DND-41 (cell line): ENCODE measurements at regions not wholly inside any gene's neighbourhood (a gene's known extent, or its start where the extent isn't known, plus 50 kb on each side); places are given as distances from the start of the nearest gene placed in this dataset.

ENCODE experiments used
- ATAC-seq: fragments of 200-7000 bp; cut with Tn5 transposase; 3 replicates; pipeline ENCODE4 v1.9.1; 2021; ENCODE audit warnings: low read depth; ENCODE audit not compliant: insufficient read depth
- DNase-seq: peaks from one replicate; pipeline ENCODE4 v3.0.0-alpha.2; 2020
- H2AFZ ChIP-seq: 2 replicates; pipeline ENCODE4 v1.6.0; 2012; ENCODE audit warnings: low read depth, low read length
- H3K27ac ChIP-seq: 2 replicates; pipeline ENCODE4 v1.5.1; 2012; ENCODE audit warnings: low read length, inconsistent platforms
- H3K27me3 ChIP-seq: fragments of 200-600 bp; sonication (generic); 2 replicates; pipeline ENCODE4 v1.6.0; 2012; ENCODE audit warnings: low read length, mild to moderate bottlenecking, inconsistent platforms; ENCODE audit not compliant: insufficient read depth, poor library complexity
- H3K36me3 ChIP-seq: 2 replicates; pipeline ENCODE4 v1.5.1; 2012; ENCODE audit warnings: low read length, inconsistent platforms; ENCODE audit not compliant: insufficient read depth
- H3K4me1 ChIP-seq: 2 replicates; pipeline ENCODE4 v1.5.1; 2012; ENCODE audit warnings: mild to moderate bottlenecking, low read length; ENCODE audit not compliant: insufficient read depth
- H3K4me2 ChIP-seq: 2 replicates; pipeline ENCODE4 v1.6.0; 2012; ENCODE audit warnings: mild to moderate bottlenecking, moderate library complexity, low read length, inconsistent platforms; ENCODE audit not compliant: insufficient read depth
- H3K4me3 ChIP-seq, 2 experiments: fragments of 200-600 bp in 1 of 2; shearing (Covaris generic) in 1 of 2; 2 replicates each; pipeline ENCODE4 v1.5.1; 2012 to 2016; ENCODE audit warnings: inconsistent platforms in 2 of 2, low read length in 2 of 2, mild to moderate bottlenecking in 2 of 2, low read depth in 1 of 2, moderate library complexity in 1 of 2
- H3K79me2 ChIP-seq: 2 replicates; pipeline ENCODE4 v1.6.0; 2012; ENCODE audit warnings: low read length, inconsistent platforms; ENCODE audit not compliant: insufficient read depth
- H3K9ac ChIP-seq: 2 replicates; pipeline ENCODE4 v1.6.0; 2012; ENCODE audit warnings: low read depth, mild to moderate bottlenecking, inconsistent platforms, low read length, moderate library complexity
- H3K9me3 ChIP-seq: 2 replicates; pipeline ENCODE4 v1.5.1; 2012; ENCODE audit warnings: low read length, moderate library complexity, mild to moderate bottlenecking, inconsistent platforms; ENCODE audit not compliant: insufficient read depth, severe bottlenecking
- H4K20me1 ChIP-seq: 2 replicates; pipeline ENCODE4 v1.6.0; 2012; ENCODE audit warnings: low read length; ENCODE audit not compliant: insufficient read depth
- EZH2 ChIP-seq: IDR thresholded peaks from 3 replicates; pipeline ENCODE4 v1.6.1; 2012; ENCODE audit warnings: borderline replicate concordance, low read depth, mild to moderate bottlenecking, moderate library complexity, low read length, inconsistent platforms; ENCODE audit not compliant: severe bottlenecking
- TF ChIP-seq, protein P1 (sequence below): IDR thresholded peaks from 2 replicates; pipeline ENCODE4 v1.5.1; 2012; ENCODE audit warnings: borderline replicate concordance, low read length, moderate library complexity, mild to moderate bottlenecking; ENCODE audit not compliant: poor library complexity, severe bottlenecking; ENCODE audit errors: extremely low read depth

GRCh38 chr18:39918847-39919246 lies 2036.2 kb upstream of the PIK3C3 start:
- H3K9ac ChIP-seq, result no peak overlapping the region
- ATAC-seq (no peak), DNase-seq (no peak)
- TF ChIP-seq EZH2, result no peak
- TF ChIP-seq, protein P1, sequence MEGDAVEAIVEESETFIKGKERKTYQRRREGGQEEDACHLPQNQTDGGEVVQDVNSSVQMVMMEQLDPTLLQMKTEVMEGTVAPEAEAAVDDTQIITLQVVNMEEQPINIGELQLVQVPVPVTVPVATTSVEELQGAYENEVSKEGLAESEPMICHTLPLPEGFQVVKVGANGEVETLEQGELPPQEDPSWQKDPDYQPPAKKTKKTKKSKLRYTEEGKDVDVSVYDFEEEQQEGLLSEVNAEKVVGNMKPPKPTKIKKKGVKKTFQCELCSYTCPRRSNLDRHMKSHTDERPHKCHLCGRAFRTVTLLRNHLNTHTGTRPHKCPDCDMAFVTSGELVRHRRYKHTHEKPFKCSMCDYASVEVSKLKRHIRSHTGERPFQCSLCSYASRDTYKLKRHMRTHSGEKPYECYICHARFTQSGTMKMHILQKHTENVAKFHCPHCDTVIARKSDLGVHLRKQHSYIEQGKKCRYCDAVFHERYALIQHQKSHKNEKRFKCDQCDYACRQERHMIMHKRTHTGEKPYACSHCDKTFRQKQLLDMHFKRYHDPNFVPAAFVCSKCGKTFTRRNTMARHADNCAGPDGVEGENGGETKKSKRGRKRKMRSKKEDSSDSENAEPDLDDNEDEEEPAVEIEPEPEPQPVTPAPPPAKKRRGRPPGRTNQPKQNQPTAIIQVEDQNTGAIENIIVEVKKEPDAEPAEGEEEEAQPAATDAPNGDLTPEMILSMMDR, result no peak
- H3K9me3 ChIP-seq, result no peaks in the 10 kb centered on the region
- no peak overlapping the region for H3K27ac ChIP-seq
- no peak overlapping the region for H3K4me2 ChIP-seq
- H3K4me1 ChIP-seq, result no peaks in the 10 kb centered on the region
- H2AFZ ChIP-seq, result no peak overlapping the region
- no peak overlapping the region for H3K4me3 ChIP-seq
- no peaks in the 10 kb centered on the region for H3K36me3 ChIP-seq
- no peaks in the 10 kb centered on the region for H3K79me2 ChIP-seq
- H3K27me3 ChIP-seq, result no peaks in the 10 kb centered on the region
- no peaks in the 10 kb centered on the region for H4K20me1 ChIP-seq

GRCh38 chr18:39913672-39914366 lies 2041.2 kb upstream of the PIK3C3 start:
- Histone ChIP-seq H3K4me3 (no peak overlapping the region), H3K36me3 (no peaks in the 10 kb centered on the region), H3K9ac (no peak overlapping the region), H3K4me1 (no peaks in the 10 kb centered on the region), H3K27ac (no peak overlapping the region), H3K9me3 (no peaks in the 10 kb centered on the region), H2AFZ (no peak overlapping the region), H4K20me1 (no peaks in the 10 kb centered on the region), H3K4me2 (no peak overlapping the region), H3K27me3 (no peaks in the 10 kb centered on the region), H3K79me2 (no peaks in the 10 kb centered on the region)
- TF ChIP-seq, protein P1, result no peak
- no peak for TF ChIP-seq EZH2
- DNase-seq (no peak), ATAC-seq (no peak)

GRCh38 chr18:39911716-39912115 lies 2043.3 kb upstream of the PIK3C3 start:
- Histone ChIP-seq H3K79me2 (no peaks in the 10 kb centered on the region), H4K20me1 (no peaks in the 10 kb centered on the region), H3K27me3 (no peaks in the 10 kb centered on the region), H3K36me3 (no peaks in the 10 kb centered on the region), H3K9me3 (no peaks in the 10 kb centered on the region), H2AFZ (no peak overlapping the region), H3K4me1 (no peaks in the 10 kb centered on the region), H3K27ac (no peak overlapping the region), H3K4me3 (no peak overlapping the region), H3K4me2 (no peak overlapping the region), H3K9ac (no peak overlapping the region)
- TF ChIP-seq, protein P1, result no peak
- no peak for TF ChIP-seq EZH2
- ATAC-seq (no peak), DNase-seq (no peak)

GRCh38 chr18:39909706-39910105 lies 2045.3 kb upstream of the PIK3C3 start:
- no peaks in the 10 kb centered on the region for H3K9me3 ChIP-seq
- no peaks in the 10 kb centered on the region for H3K4me1 ChIP-seq
- no peaks in the 10 kb centered on the region for H3K27me3 ChIP-seq
- H3K4me3 ChIP-seq, result no peak overlapping the region
- DNase-seq (no peak), ATAC-seq (no peak)
- H3K36me3 ChIP-seq, result no peaks in the 10 kb centered on the region
- H4K20me1 ChIP-seq, result no peaks in the 10 kb centered on the region
- no peak overlapping the region for H3K27ac ChIP-seq
- no peak overlapping the region for H3K9ac ChIP-seq
- H3K4me2 ChIP-seq, result no peak overlapping the region
- TF ChIP-seq, protein P1, result no peak
- no peak for TF ChIP-seq EZH2
- no peaks in the 10 kb centered on the region for H3K79me2 ChIP-seq
- H2AFZ ChIP-seq, result no peak overlapping the region
